ENCODE measurements at regions not wholly inside any gene's neighbourhood (a gene's known extent, or its start where the extent isn't known, plus 50 kb on each side); places are given as distances from the start of the nearest gene placed in this dataset.

- H3K9me3 ChIP-seq (ENCODE audit: insufficient read depth, low read length), result peaks cover 16% of the 10 kb centered on the region; the same call in 1 of the 2 replicates
- H3K4me3 ChIP-seq (ENCODE audit: insufficient read length, low read depth), result no peak overlapping the region
- DNase-seq (ENCODE audit: low read depth, low spot score), result no peak
- TF ChIP-seq YY1 (IDR thresholded peaks at IDR 0.05; ENCODE audit: insufficient read depth, insufficient read length) (no peak), ZNF274 (IDR thresholded peaks at IDR 0.05; ENCODE audit: low read depth, low read length) (no peak), SUZ12 (IDR thresholded peaks at IDR 0.05; ENCODE audit: extremely low read depth, insufficient read depth, insufficient read length) (no peak)
- no peaks in the 10 kb centered on the region for H3K27me3 ChIP-seq (ENCODE audit: insufficient read depth, insufficient read length)
- H3K4me1 ChIP-seq (ENCODE audit: insufficient read depth, insufficient read length), result no peaks in the 10 kb centered on the region
- no peak overlapping the region for H3K9ac ChIP-seq (ENCODE audit: insufficient read length, low read depth)
- no peaks in the 10 kb centered on the region for H3K36me3 ChIP-seq (ENCODE audit: insufficient read depth, insufficient read length, low read length)
These were observed 252.4 kb downstream of the GRB14 start for GRCh38 chr2:164368896-164369295.

- Histone ChIP-seq H3K4me3 (ENCODE audit: insufficient read length, low read depth) (no peak overlapping the region), H3K36me3 (ENCODE audit: insufficient read depth, insufficient read length, low read length) (no peaks in the 10 kb centered on the region), H3K27me3 (ENCODE audit: insufficient read depth, insufficient read length) (no peaks in the 10 kb centered on the region), H3K4me1 (ENCODE audit: insufficient read depth, insufficient read length) (no peaks in the 10 kb centered on the region), H3K9me3 (ENCODE audit: insufficient read depth, low read length) (no peaks in the 10 kb centered on the region), H3K9ac (ENCODE audit: insufficient read length, low read depth) (no peak overlapping the region)
- TF ChIP-seq ZNF274 (IDR thresholded peaks at IDR 0.05; ENCODE audit: low read depth, low read length), result no peak
- no peak for TF ChIP-seq YY1 (IDR thresholded peaks at IDR 0.05; ENCODE audit: insufficient read depth, insufficient read length)
- no peak for TF ChIP-seq SUZ12 (IDR thresholded peaks at IDR 0.05; ENCODE audit: extremely low read depth, insufficient read depth, insufficient read length)
- no peak for DNase-seq (ENCODE audit: low read depth, low spot score)
These were observed 257.6 kb downstream of the GRB14 start for GRCh38 chr2:164363646-164364045.

GRCh38 chr2:164351536-164351935 is 269.7 kb downstream of the GRB14 start:
- Histone ChIP-seq H3K9me3 (ENCODE audit: insufficient read depth, low read length) (no peaks in the 10 kb centered on the region), H3K4me3 (ENCODE audit: insufficient read length, low read depth) (no peak overlapping the region), H3K27me3 (ENCODE audit: insufficient read depth, insufficient read length) (no peaks in the 10 kb centered on the region), H3K36me3 (ENCODE audit: insufficient read depth, insufficient read length, low read length) (no peaks in the 10 kb centered on the region), H3K9ac (ENCODE audit: insufficient read length, low read depth) (no peak overlapping the region), H3K4me1 (ENCODE audit: insufficient read depth, insufficient read length) (no peaks in the 10 kb centered on the region)
- TF ChIP-seq YY1 (IDR thresholded peaks at IDR 0.05; ENCODE audit: insufficient read depth, insufficient read length), result no peak
- DNase-seq (ENCODE audit: low read depth, low spot score), result no peak

- no peak for DNase-seq (ENCODE audit: low read depth, low spot score)
- no peak for TF ChIP-seq YY1 (IDR thresholded peaks at IDR 0.05; ENCODE audit: insufficient read depth, insufficient read length)
- no peak for TF ChIP-seq SUZ12 (IDR thresholded peaks at IDR 0.05; ENCODE audit: extremely low read depth, insufficient read depth, insufficient read length)
- TF ChIP-seq ZNF274 (IDR thresholded peaks at IDR 0.05; ENCODE audit: low read depth, low read length), result no peak
- no peaks in the 10 kb centered on the region for H3K4me1 ChIP-seq (ENCODE audit: insufficient read depth, insufficient read length)
- no peaks in the 10 kb centered on the region for H3K27me3 ChIP-seq (ENCODE audit: insufficient read depth, insufficient read length)
- no peak overlapping the region for H3K9ac ChIP-seq (ENCODE audit: insufficient read length, low read depth)
- H3K36me3 ChIP-seq (ENCODE audit: insufficient read depth, insufficient read length, low read length), result no peaks in the 10 kb centered on the region
- H3K4me3 ChIP-seq (ENCODE audit: insufficient read length, low read depth), result no peak overlapping the region
- no peaks in the 10 kb centered on the region for H3K9me3 ChIP-seq (ENCODE audit: insufficient read depth, low read length)
These were observed 285.3 kb downstream of the GRB14 start for GRCh38 chr2:164335947-164336346.

GRCh38 chr2:164335128-164335527 is 286.2 kb downstream of the GRB14 start:
- H3K27me3 ChIP-seq (ENCODE audit: insufficient read depth, insufficient read length), result no peaks in the 10 kb centered on the region
- no peaks in the 10 kb centered on the region for H3K9me3 ChIP-seq (ENCODE audit: insufficient read depth, low read length)
- H3K4me3 ChIP-seq (ENCODE audit: insufficient read length, low read depth), result no peak overlapping the region
- no peaks in the 10 kb centered on the region for H3K36me3 ChIP-seq (ENCODE audit: insufficient read depth, insufficient read length, low read length)
- peak; percentile 13 for DNase-seq (ENCODE audit: low read depth, low spot score)
- H3K9ac ChIP-seq (ENCODE audit: insufficient read length, low read depth), result no peak overlapping the region
- TF ChIP-seq ZNF274 (IDR thresholded peaks at IDR 0.05; ENCODE audit: low read depth, low read length) (no peak), YY1 (IDR thresholded peaks at IDR 0.05; ENCODE audit: insufficient read depth, insufficient read length) (no peak), SUZ12 (IDR thresholded peaks at IDR 0.05; ENCODE audit: extremely low read depth, insufficient read depth, insufficient read length) (no peak)
- H3K4me1 ChIP-seq (ENCODE audit: insufficient read depth, insufficient read length), result no peaks in the 10 kb centered on the region

GRCh38 chr2:164328310-164328709 is 293.0 kb downstream of the GRB14 start:
- TF ChIP-seq ZNF274 (IDR thresholded peaks at IDR 0.05; ENCODE audit: low read depth, low read length), result no peak
- TF ChIP-seq YY1 (IDR thresholded peaks at IDR 0.05; ENCODE audit: insufficient read depth, insufficient read length), result no peak
- no peak for TF ChIP-seq SUZ12 (IDR thresholded peaks at IDR 0.05; ENCODE audit: extremely low read depth, insufficient read depth, insufficient read length)

GRCh38 chr2:164323978-164324377 is 297.3 kb downstream of the GRB14 start:
- no peaks in the 10 kb centered on the region for H3K9me3 ChIP-seq (ENCODE audit: insufficient read depth, low read length)
- no peak overlapping the region for H3K9ac ChIP-seq (ENCODE audit: insufficient read length, low read depth)
- no peaks in the 10 kb centered on the region for H3K27me3 ChIP-seq (ENCODE audit: insufficient read depth, insufficient read length)
- H3K4me1 ChIP-seq (ENCODE audit: insufficient read depth, insufficient read length), result no peaks in the 10 kb centered on the region
- no peak overlapping the region for H3K4me3 ChIP-seq (ENCODE audit: insufficient read length, low read depth)
- H3K36me3 ChIP-seq (ENCODE audit: insufficient read depth, insufficient read length, low read length), result no peaks in the 10 kb centered on the region
- TF ChIP-seq ZNF274 (IDR thresholded peaks at IDR 0.05; ENCODE audit: low read depth, low read length), result no peak
- no peak for TF ChIP-seq SUZ12 (IDR thresholded peaks at IDR 0.05; ENCODE audit: extremely low read depth, insufficient read depth, insufficient read length)
- no peak for TF ChIP-seq YY1 (IDR thresholded peaks at IDR 0.05; ENCODE audit: insufficient read depth, insufficient read length)
- no peak for DNase-seq (ENCODE audit: low read depth, low spot score)

More at GRCh38 chr2:164328310-164328709, 293.0 kb downstream of the GRB14 start:
- Histone ChIP-seq H3K4me3 (ENCODE audit: insufficient read length, low read depth) (no peak overlapping the region), H3K4me1 (ENCODE audit: insufficient read depth, insufficient read length) (no peaks in the 10 kb centered on the region), H3K27me3 (ENCODE audit: insufficient read depth, insufficient read length) (no peaks in the 10 kb centered on the region), H3K9me3 (ENCODE audit: insufficient read depth, low read length) (no peaks in the 10 kb centered on the region), H3K9ac (ENCODE audit: insufficient read length, low read depth) (no peak overlapping the region), H3K36me3 (ENCODE audit: insufficient read depth, insufficient read length, low read length) (no peaks in the 10 kb centered on the region)
- DNase-seq (ENCODE audit: low read depth, low spot score), result no peak

- no peak for DNase-seq (ENCODE audit: low read depth, low spot score)
These were observed 307.1 kb downstream of the GRB14 start for GRCh38 chr2:164314148-164314547.

More at GRCh38 chr2:164314148-164314547, 307.1 kb downstream of the GRB14 start:
- Histone ChIP-seq H3K27me3 (ENCODE audit: insufficient read depth, insufficient read length) (no peaks in the 10 kb centered on the region), H3K4me3 (ENCODE audit: insufficient read length, low read depth) (no peak overlapping the region), H3K9ac (ENCODE audit: insufficient read length, low read depth) (no peak overlapping the region), H3K4me1 (ENCODE audit: insufficient read depth, insufficient read length) (no peaks in the 10 kb centered on the region), H3K36me3 (ENCODE audit: insufficient read depth, insufficient read length, low read length) (no peaks in the 10 kb centered on the region), H3K9me3 (ENCODE audit: insufficient read depth, low read length) (no peaks in the 10 kb centered on the region)
- TF ChIP-seq ZNF274 (IDR thresholded peaks at IDR 0.05; ENCODE audit: low read depth, low read length) (no peak), YY1 (IDR thresholded peaks at IDR 0.05; ENCODE audit: insufficient read depth, insufficient read length) (no peak), SUZ12 (IDR thresholded peaks at IDR 0.05; ENCODE audit: extremely low read depth, insufficient read depth, insufficient read length) (no peak)

Data from NT2/D1 (cell line).